GM12878 (cell line): ENCODE measurements at regions not wholly inside any gene's neighbourhood (a gene's known extent, or its start where the extent isn't known, plus 50 kb on each side); places are given as distances from the start of the nearest gene placed in this dataset.

Experiments used
- ATAC-seq: fragments of 200-7000 bp; cut with Tn5 transposase; 3 replicates; pipeline ENCODE4 v1.9.1; 2020; ENCODE audit warnings: mild to moderate bottlenecking, moderate library complexity
- BruUV-seq: library from RNA; stranded (reverse); fragments of 400-500 nt; replicated peaks from 2 replicates; lab custom pipeline; 2021; lab: Mats Ljungman, UMichigan
- CTCF ChIA-PET: fragments of 300-600 bp; sonication (Branson Sonifier 250); formaldehyde crosslinking; extraction: SDS; loops from one replicate; lab custom pipeline; 2021; ENCODE audit warnings: inconsistent platforms; lab: Yijun Ruan, JAX
- POLR2A ChIA-PET: fragments of 350-600 bp; formaldehyde crosslinking; extraction: SDS; loops from one replicate; lab custom pipeline; 2021; ENCODE audit warnings: inconsistent platforms; lab: Charles Lee
- RAD21 ChIA-PET: fragments of 300-600 bp; sonication (Branson Sonifier 250); formaldehyde crosslinking; loops from one replicate; lab custom pipeline; 2023; ENCODE audit warnings: antibody characterized with exemption; ENCODE audit not compliant: unreplicated experiment; lab: Charles Lee
- SMC1A ChIA-PET: fragments of 300-600 bp; sonication (Branson Sonifier 250); formaldehyde crosslinking; loops from one replicate; lab custom pipeline; 2023; ENCODE audit not compliant: unreplicated experiment, uncharacterized antibody; lab: Charles Lee
- DNase-seq: peaks from one replicate; pipeline ENCODE4 v3.0.0-alpha.2; 2011; ENCODE audit warnings: low read depth, low spot score
- FAIRE-seq: peaks from 3 replicates; lab custom pipeline; 2011; peaks lifted over from hg19 to GRCh38; lab: Jason Lieb, UNC
- H2AFZ ChIP-seq: 2 replicates; pipeline ENCODE4 v1.6.0; 2011; ENCODE audit warnings: low read depth, low read length, control low read depth; ENCODE audit not compliant: control insufficient read depth
- H3K27ac ChIP-seq: 2 replicates; pipeline ENCODE4 v1.5.1; 2011; ENCODE audit warnings: control low read depth; ENCODE audit not compliant: control insufficient read depth, insufficient read depth
- H3K27me3 ChIP-seq, 2 experiments: replicated peaks in 1 of 2; 2 replicates each; pipeline versions ENCODE4 v1.6.0 to v1.6.1; 2011; ENCODE audit warnings: low read length in 1 of 2; ENCODE audit not compliant: control insufficient read depth in 2 of 2, insufficient read depth in 2 of 2
- H3K36me3 ChIP-seq, 2 experiments: 2 replicates each; pipeline ENCODE4 v1.5.1; 2011; ENCODE audit warnings: low read length in 1 of 2; ENCODE audit not compliant: control insufficient read depth in 2 of 2, insufficient read depth in 2 of 2
- H3K4me1 ChIP-seq: 2 replicates; pipeline ENCODE4 v1.6.1; 2011; ENCODE audit warnings: mild to moderate bottlenecking, low read length, moderate library complexity, mixed read lengths; ENCODE audit not compliant: control insufficient read depth, insufficient read depth
- H3K4me2 ChIP-seq: 2 replicates; pipeline ENCODE4 v1.6.0; 2011; ENCODE audit warnings: control low read depth; ENCODE audit not compliant: control insufficient read depth, insufficient read depth
- H3K4me3 ChIP-seq: fragments of 200-600 bp; sonication (generic); 2 replicates; pipeline ENCODE4 v1.5.1; 2016
- H3K79me2 ChIP-seq: 2 replicates; pipeline ENCODE4 v1.6.0; 2011; ENCODE audit warnings: low read length; ENCODE audit not compliant: control insufficient read depth, insufficient read depth
- H3K9ac ChIP-seq: 2 replicates; pipeline ENCODE4 v1.8.0; 2011; ENCODE audit warnings: low read length, control low read depth, mixed read lengths; ENCODE audit not compliant: control insufficient read depth, insufficient read depth
- H3K9me3 ChIP-seq: replicated peaks from 3 replicates; pipeline ENCODE4 v1.5.1; 2011; ENCODE audit warnings: mild to moderate bottlenecking, low read length; ENCODE audit not compliant: control insufficient read depth, insufficient read depth
- H4K20me1 ChIP-seq: 2 replicates; pipeline ENCODE4 v1.6.0; 2011; ENCODE audit not compliant: control insufficient read depth, insufficient read depth
- IKZF2 ChIP-seq, 2 experiments: fragments of 450-650 bp; IDR thresholded peaks; 2 replicates each; pipeline ENCODE4 v1.6.1; 2017; ENCODE audit warnings: mild to moderate bottlenecking in 2 of 2, moderate library complexity in 2 of 2
- IRF5 ChIP-seq: fragments of 450-650 bp; IDR thresholded peaks from 2 replicates; pipeline ENCODE4 v1.6.1; 2017; ENCODE audit warnings: borderline replicate concordance
- MYC ChIP-seq: IDR thresholded peaks from 2 replicates; pipeline ENCODE4 v1.6.1; 2011; ENCODE audit warnings: mild to moderate bottlenecking, low read length, moderate library complexity, inconsistent platforms; ENCODE audit not compliant: insufficient read depth, insufficient replicate concordance, insufficient read length, severe bottlenecking
- PRDM15 ChIP-seq: fragments of 450-650 bp; formaldehyde crosslinking; IDR thresholded peaks from 2 replicates; pipeline ENCODE4 v1.4.0; 2020; ENCODE audit warnings: mild to moderate bottlenecking, moderate library complexity
- RAD51 ChIP-seq: fragments of 450-650 bp; IDR thresholded peaks from 2 replicates; pipeline ENCODE4 v1.6.1; 2016; ENCODE audit warnings: moderate library complexity, mild to moderate bottlenecking, inconsistent platforms
- RELA ChIP-seq: fragments of 450-650 bp; IDR thresholded peaks from 2 replicates; pipeline ENCODE4 v1.8.0; 2014; ENCODE audit warnings: borderline replicate concordance; ENCODE audit not compliant: partially characterized antibody
- STAT1 ChIP-seq: fragments of 450-650 bp; conservative IDR thresholded peaks from 2 replicates; pipeline ENCODE4 v1.6.1; 2014; ENCODE audit warnings: antibody characterized with exemption, mild to moderate bottlenecking
- TARDBP ChIP-seq: IDR thresholded peaks from 2 replicates; pipeline ENCODE4 v1.6.1; 2016; ENCODE audit warnings: borderline replicate concordance
- TCF7 ChIP-seq: IDR thresholded peaks from 2 replicates; pipeline ENCODE4 v1.6.1; 2014; ENCODE audit warnings: antibody characterized with exemption, borderline replicate concordance
- ZBED1 ChIP-seq: IDR thresholded peaks from 2 replicates; pipeline ENCODE4 v1.6.1; 2016; ENCODE audit warnings: borderline replicate concordance
- ZBTB4 ChIP-seq: fragments of 450-650 bp; formaldehyde crosslinking; IDR thresholded peaks from 2 replicates; pipeline ENCODE4 v1.4.0; 2022; ENCODE audit warnings: mild to moderate bottlenecking, moderate library complexity
- ZBTB40 ChIP-seq: fragments of 450-650 bp; IDR thresholded peaks from 2 replicates; pipeline ENCODE4 v1.6.1; 2016; ENCODE audit warnings: mild to moderate bottlenecking, moderate library complexity, borderline replicate concordance
- WGBS: methylation state at CpG from one replicate; pipeline ENCODE4 v1.1.6; 2016; ENCODE audit warnings: low lambda C conversion rate; ENCODE audit not compliant: insufficient replicate concordance, insufficient coverage; ENCODE audit errors: missing lambda C conversion rate; 5-methylcytosine and 5-hydroxymethylcytosine counted together
- in situ Hi-C: fragments of 300-500 bp; cut with MboI; formaldehyde crosslinking; loops from 9 replicates; pipeline ENCODE4 v1.14.3; 2018; ENCODE audit warnings: mixed read lengths
- intact Hi-C: fragments of 100-400 bp; cut with micrococcal nuclease; formaldehyde crosslinking; loops from one replicate; pipeline ENCODE4 v1.14.2; 2022; ENCODE audit not compliant: unreplicated experiment

GRCh38 chr14:42229976-42230375, 623.3 kb downstream of the LRFN5 start:
- SMC1A ChIA-PET, result interaction anchor here (0.6 to 1.2 kb wide), 3 partner anchors 31 to 61 kb away, joined by 3 read pairs; no protein-coding TSS in a partner anchor
- Histone ChIP-seq H3K4me3 (no peak overlapping the region), H3K27me3 (no peaks in the 10 kb centered on the region), H3K27ac (no peak overlapping the region), H3K9me3 (no peaks in the 10 kb centered on the region), H3K4me2 (no peak overlapping the region), H2AFZ (no peak overlapping the region), H3K9ac (no peak overlapping the region), H3K4me1 (no peaks in the 10 kb centered on the region), H3K36me3 (no peaks in the 10 kb centered on the region), H4K20me1 (no peaks in the 10 kb centered on the region), H3K79me2 (no peaks in the 10 kb centered on the region)
- no peak for DNase-seq
- BruUV-seq, result no TSS peak
- CTCF ChIA-PET, result interaction anchor here (1.2 kb wide), 1 partner anchor 315 kb away, joined by 3 read pairs; no protein-coding TSS in a partner anchor
- ATAC-seq, result no peak
- in situ Hi-C loops, result no loop called here
- RAD21 ChIA-PET, result no interaction called here
- WGBS, result 0% methylated on average over 3 of the region's 3 CpGs
- POLR2A ChIA-PET, result no interaction called here
- no peak for FAIRE-seq
- intact Hi-C loops, result no loop called here
- TF ChIP-seq ZBED1, result no peak
- no peak for TF ChIP-seq MYC
- no peak for TF ChIP-seq PRDM15
- TF ChIP-seq TCF7, result no peak
- no peak for TF ChIP-seq ZBTB4
- no peak for TF ChIP-seq RAD51
- no peak for TF ChIP-seq TARDBP
- no peak for TF ChIP-seq ZBTB40
- no peak for TF ChIP-seq IKZF2 (IDR thresholded peaks at IDR 0.05)
- no peak for TF ChIP-seq STAT1
- no peak for TF ChIP-seq RELA
- no peak for TF ChIP-seq IRF5
